IPS-NIHi7 (cell line): ENCODE measurements at regions not wholly inside any gene's neighbourhood (a gene's known extent, or its start where the extent isn't known, plus 50 kb on each side); places are given as distances from the start of the nearest gene placed in this dataset.
"Not testable (repeated sequence)": the region's sequence is repeated elsewhere in the genome, so short reads cannot be mapped to it uniquely, and the experiment has no call there.

ENCODE experiments used
- DNase-seq: peaks from one replicate; pipeline ENCODE4 v3.0.0; 2012; ENCODE audit warnings: mixed read lengths; ENCODE audit errors: extremely low spot score

DNA sequence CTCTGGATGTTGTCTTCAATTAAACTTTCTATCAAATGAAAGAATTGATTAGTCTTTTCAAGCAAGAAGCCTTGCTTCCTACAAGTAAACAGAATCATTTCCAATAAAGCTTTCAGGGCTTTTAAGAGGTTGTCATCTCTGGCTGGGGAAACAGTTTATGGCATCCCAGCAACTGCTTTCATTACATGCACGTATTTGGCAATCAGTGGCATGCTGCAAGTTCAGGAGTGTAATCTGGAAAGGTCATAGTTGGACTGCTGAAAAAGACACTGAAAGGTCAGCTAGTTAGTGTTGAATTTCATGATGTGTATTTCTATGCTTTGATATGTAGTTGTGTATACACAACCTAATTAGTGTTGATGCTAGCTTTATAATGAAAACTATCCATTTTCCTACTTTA, 332.9 kb downstream of the DSC3 start:
- DNase-seq: no peak

DNA sequence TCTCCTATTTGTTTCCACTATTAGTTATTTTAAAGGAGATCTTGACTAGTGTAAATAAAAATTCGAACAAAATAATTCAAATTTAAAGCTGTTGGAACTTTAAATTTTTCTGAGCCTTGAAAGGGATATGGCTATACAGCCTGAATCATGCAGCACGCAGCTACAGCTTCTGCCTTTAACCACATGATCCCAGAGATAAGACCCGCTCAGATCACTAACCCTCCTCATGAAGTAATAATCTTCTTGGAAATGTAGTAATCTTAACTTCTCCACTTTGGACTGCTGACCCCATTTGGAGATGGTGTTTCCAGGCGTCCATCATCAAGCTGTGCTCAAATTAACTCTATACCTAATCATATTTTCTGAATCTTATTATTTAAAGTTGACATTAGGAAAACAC, 336.6 kb downstream of the DSC3 start:
- no peak for DNase-seq

DNA sequence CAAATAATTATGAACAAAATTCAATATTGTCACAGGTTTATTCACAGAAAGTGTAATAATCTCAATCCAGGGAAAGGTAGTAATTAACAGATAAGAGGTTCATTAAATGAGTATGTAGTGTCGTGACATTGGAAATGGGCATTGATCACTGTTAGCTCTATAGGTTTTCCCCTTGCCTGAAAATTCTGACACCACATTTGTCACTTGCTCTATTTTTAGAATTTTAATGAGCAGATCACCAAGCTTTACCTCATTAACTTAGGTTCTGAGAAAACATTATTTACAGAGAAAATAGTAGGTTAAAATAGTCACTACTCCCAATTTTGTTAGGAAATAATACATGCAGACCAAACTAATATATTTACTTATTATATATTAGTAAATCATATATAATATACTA, 344.0 kb downstream of the DSC3 start:
- no peak for DNase-seq

DNA sequence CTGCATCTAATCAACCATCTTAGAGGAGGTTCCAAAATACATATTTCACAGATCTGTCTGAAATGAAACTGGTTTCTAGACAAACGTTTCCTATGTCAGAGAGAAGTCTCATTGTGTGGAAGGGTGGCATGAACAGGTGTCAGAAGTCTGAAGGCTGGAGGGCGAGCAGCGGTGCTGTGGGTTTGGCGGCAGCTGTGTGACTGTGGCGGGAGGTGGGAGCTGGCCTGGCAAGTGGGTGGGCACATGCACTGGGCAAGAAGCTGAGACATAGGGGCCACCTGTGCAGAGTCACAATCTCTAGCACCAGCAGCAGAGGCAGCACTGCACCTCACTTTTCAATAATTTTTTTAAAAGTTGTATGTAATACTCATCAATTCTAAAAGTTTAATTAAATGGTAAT, 346.3 kb downstream of the DSC3 start:
- no peak for DNase-seq

DNA sequence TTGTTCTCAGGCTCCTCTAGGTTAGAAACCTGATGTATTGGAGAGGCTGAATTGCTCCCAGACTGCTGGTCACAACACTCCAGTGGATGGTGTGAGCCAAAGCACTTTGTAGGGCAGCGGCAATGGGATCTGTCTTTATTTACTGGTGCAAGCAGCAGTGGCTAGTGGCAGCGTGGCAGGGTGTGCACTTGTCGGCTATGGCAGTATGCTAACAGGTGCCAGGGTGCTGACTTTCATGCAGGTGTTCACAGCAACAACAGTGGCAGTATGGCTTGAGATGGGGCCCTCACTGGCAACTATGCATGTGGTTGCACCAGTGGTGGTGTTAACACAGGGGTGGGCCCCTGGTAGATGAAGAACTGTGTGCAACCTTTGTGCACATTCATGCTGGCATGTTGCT, 347.8 kb downstream of the DSC3 start:
- no peak for DNase-seq

DNA sequence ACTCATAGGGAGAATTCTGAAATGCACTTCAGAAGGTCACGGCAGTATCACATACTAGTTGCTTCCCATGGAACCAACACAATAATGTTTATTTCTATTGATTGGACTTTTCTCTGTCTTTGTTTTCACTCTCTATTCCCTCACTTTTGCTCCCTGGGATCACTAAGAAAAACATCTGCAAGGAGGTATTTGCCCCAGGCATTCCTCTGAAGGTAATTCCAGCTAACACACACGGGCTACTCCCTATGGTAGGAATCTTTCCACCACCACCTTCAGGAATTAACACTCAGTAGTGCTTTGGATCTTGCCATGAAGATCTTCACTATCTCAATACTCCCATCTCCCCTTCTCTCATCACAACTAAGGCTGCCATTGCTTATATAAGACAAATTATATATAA, 353.3 kb downstream of the DSC3 start:
- DNase-seq: no peak

DNA sequence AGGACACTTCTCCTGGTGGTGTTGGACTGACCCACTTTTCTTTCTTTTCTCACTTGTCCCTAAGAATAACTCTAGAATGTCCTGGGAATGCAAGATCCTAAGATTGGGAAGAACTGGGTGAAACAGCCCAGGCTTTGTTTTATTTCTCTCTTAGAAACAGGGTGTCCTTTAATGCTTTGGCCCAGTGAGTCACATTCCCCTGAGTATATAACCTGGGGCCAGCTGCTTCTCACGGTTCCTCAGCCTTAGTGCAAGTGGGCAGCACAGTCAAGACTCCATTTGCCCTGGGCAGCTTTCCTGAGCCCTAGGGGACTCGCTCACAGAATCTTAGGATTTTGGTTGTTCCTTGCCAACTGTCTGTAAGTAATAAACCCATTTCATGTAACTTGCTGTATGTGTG, 355.0 kb downstream of the DSC3 start:
- no peak for DNase-seq

DNA sequence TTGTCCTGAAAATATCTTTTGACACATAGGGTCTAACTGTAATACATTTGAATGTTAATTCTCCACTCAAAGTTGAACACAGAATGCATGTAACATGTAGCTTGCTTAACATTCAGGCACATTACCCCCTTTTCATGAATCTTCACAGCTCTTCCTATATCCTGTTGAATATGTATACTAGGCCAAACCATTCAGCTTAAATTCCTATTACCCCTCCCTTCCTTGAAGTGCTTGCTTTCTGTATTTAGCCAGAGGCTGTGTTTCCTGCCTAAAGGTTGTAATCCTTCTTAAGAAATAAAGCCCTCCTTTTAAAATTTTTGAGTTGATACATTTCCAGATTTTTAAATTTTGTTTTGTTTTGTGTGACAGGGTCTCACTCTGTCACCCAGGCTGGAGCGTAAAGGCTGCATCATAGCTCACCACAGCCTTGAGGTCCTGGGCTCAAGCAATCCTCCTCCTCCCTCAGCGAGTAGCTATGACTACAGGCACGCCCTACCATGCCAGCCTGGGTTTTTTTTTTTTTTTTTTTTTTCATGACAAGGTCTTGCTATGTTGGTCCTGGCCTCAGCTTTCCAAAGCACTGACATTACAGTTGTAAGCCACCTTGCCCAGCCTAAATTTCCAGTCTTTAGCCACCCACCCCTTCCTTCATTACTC, 357.6 kb downstream of the DSC3 start:
- DNase-seq: no peak

DNA sequence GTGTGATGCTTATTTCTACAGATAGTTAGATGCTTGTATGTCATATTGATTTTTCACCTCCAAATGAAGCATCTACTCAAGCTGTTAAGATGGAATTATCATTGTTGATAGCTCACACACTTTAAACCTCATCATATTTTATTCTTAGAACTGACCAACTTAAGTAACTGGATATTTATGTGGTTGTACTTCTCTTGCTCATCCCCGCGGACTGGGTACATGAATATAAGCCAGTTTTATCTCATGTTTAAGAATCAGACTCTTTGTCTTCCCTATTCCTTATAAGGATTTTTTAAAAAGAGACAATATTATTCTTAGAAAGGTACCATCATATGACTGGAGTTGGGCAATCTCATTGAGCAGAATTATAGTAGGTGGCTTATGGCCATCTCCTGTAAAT, 358.7 kb downstream of the DSC3 start:
- DNase-seq: no peak

DNA sequence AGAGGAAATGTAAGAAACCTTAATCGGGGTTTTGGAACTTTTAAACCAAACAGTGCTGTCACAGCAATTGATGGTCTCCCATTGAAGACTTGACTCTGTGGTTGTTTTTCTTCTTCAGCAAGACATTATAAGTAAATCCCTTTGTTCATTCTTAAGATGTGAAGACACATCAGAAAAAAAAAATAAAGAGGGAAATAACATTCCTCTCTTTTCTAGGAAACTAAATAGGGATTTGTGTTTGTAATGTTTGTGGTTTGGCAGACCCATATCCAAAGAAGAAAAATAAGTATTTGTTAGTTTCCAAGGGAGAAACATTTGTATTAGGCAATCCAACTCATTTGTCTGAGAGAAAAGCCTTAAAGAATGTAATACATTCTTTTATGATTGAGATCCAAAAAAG, 359.9 kb downstream of the DSC3 start:
- DNase-seq: no peak

DNA sequence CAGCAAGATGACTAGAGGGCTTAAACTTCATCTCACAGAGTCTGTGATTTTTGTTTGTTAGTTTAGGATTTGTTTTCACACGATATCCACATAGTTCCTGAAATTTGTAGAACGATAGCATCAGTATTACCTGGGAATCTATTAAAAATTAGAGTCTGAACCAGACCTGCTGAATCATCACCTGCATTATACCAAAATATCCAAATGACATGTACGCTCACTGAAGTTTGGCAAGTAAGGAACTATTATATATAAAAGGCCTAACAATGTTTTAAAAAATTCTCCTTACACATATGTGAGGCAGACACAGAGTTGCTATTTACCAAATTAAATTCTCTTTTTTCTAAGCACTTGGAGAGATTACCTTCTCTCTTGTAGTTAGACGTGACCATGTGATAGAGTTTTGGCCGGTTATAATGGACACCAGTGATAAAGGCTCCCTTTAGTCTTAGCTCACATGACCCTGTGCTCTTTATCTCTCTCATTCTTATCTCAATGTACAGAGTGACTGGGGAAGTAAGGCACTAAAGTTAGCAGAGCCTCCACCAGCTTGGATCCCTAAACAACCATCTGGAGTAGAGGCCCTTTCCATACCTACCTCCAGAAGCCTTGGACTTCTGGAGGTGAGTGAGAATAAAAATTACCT, 363.1 kb downstream of the DSC3 start:
- no peak for DNase-seq

DNA sequence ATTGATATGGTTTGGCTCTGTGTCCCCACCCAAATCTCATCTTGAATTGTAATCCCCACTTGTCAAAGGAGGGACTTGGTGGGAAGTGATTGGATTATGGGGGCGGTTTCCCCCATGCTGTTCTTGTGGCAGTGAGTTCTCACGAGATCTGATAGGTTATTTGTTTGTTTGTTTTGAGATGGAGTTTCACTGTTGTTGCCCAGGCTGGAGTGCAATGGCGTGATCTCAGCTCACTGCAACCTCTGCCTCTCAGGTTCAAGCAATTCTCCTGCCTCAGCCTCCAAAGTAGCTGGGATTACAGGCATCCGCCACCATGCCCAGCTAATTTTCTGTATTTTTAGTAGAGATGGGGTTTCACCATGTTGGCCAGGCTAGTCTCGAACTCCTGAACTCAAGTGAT, 364.7 kb downstream of the DSC3 start:
- DNase-seq: not testable (repeated sequence)

DNA sequence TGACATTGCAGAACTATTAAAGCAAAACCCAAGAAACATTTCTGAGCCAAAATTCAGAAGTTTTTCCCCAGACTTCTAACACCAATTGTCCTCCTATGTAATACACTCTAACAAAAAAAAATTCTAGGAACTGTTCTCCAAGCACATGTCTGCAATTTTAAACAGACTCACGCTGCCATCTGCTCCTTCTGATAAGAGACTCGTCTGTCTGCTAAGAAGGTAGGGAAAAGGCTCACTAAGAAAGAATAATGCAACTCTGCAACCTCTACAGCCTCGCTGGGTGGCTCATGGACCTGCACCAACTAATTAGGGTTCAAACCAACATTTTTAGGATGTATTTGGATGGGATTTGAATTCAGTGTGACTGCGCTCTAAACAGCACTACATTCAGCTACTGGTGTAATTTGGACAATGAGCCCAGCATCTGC, 366.5 kb downstream of the DSC3 start:
- no peak for DNase-seq

DNA sequence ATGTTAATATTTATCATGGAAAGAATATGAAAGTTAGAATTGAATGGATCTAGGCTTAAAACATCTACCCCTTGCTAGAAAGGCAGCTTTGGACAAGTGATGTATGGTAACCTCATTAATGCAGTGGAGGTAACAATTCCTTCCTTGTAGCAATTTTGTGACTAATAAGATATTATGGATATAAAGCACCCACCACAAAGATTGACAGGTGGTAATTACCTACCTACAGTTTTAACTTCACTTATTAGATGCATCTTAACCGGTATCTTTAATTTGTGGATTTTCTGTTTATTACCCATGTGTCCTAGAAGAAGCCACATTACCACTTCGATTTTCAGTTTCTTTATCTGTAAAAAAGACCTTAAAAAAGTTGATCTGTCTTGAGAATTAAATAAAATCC, 367.0 kb downstream of the DSC3 start:
- DNase-seq: no peak

DNA sequence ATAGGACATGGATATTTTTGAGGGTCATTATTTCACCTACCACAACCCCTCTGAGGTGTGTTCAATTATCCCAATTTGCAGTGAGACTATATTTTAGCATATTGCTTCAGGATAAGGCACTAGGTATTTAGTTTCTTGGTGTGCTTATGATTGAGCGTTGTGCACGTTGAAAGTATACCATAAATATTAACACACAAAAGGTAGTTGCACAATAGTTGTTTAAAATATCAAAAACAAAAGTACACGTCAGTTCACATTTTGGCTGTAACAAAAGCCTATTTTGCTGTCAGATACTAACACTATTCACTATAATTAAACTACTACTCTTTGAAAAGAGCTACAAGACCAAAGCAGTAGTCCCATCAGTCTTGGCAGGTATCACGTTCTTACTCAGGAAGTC, 367.5 kb downstream of the DSC3 start:
- DNase-seq: no peak

DNA sequence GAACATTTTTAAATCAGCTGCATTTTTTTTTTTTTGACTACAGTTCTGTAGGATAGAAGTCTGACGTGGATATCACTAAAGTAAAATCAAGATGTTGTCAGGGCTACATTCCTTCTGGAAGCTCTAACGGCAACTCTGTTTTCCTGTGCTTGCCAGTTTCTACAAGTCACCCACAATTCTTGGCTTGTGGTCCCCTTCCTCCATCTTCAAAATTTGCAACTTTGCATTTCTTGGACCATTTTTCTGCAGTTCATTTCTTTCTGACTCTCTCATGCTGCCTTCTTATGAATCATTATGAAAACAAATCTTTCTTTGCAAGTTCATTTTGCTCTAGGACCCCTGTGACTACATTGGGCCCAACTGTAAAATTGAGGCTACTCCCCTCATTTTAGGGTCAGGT, 367.9 kb downstream of the DSC3 start:
- DNase-seq: no peak

DNA sequence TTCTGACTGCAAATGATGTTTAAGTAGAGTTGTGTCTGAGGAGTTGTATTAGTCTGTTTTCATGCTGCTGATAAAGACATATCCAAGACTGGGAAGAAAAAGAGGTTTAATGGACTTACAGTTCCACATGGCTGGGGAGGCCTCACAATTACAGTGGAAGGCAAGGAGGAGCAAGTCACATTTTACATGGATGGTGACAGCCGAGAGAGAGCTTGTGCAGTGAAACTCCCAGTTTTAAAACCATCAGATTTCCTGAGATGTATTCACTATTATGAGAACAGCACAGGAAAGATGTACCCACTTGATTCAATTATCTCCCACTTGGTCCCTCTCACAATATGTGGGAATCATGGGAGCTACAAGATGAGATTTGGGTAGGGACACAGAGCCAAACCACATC, 370.1 kb downstream of the DSC3 start:
- DNase-seq: not testable (repeated sequence)

DNA sequence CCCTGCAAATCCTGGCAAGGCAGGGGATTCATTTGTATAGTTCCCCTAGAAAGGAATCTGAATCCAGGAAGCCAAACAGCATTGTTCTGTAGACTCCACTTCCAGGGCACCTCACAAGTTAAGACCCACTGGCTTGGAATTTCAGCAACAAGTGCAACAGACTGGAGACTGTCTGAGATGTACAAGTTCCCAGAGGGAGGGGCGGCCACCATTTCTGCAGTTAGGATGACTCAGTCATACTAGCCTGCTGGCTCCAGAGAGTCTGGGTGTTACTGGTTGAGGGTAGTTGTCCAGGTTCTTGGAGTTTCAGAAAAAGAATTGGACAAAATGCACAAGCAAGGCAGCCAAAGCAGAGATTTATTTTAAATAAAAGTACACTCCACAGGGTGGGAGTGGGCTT, 384.2 kb downstream of the DSC3 start:
- DNase-seq: no peak

DNA sequence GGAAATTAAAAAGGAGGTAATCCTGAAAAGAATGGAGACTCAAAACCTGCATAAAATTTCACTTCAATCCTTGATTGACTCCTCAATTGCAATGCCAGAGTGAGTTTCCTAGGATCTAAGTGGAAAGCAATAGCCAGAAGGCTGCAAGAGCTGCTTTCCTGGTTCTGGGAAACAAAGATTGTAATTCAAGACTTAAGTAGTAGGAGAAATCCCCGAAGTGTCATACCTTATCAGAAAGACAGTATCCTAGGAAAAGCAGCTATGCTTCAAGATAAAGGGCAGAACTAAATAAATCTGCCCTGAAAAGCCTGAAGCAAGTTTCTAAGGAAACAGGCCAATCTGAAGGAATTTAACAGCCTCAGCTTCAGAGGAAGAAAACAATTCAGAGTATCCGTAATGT, 390.2 kb downstream of the DSC3 start:
- DNase-seq: no peak

DNA sequence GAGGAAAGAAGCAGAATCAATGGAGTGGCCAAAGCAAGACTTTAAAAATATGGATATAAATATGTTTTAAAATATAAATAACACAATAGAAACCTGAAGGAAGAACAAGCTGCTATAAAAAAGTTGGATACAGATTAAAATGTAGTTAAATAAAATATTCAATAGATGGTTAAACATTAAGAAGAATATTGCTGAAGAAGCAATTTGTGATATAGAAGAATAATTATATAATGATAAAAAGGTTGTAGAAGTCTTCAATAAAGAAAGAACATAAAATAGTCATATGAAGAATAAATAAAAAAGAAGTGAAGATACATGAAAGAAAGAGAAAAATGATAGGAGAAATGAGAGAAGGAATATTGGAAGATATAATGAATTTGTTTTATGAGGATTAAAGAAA, 392.0 kb downstream of the DSC3 start:
- DNase-seq: no peak

DNA sequence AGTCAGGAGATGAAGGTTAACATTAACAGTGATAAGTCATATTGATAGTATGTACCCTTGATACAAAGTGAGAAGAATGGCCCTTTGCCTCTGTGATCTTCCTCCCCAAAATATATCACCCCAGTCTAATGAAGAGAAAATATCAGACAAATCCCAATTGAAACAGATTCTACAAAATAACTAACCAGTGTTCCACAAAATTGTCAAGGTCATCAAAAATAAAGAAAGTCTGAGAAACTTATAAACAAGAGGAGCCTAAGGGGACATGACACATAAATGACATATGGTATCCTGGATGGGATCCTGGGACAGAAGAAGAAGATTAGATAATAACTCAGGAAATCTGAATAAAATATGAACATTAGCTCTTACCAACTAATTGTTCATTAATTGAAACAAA, 398.4 kb downstream of the DSC3 start:
- no peak for DNase-seq

DNA sequence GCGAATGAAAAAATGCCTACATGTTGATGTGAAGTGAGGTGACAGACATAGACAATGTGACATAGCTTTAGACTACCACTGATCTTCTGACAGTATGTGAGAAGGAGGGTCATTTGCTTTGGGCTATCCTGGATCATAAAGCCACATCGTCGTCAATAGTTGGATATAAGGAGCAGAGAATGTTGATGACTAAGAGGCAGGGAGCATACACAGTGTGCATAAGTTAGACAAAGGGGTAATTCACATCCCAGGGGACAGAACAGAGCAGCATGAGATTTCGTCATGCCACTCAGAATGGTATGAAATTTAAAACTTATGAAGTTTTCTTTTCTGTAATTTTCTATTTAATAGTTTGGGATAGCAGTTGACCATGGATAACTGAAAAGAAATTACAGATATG, 403.2 kb downstream of the DSC3 start:
- no peak for DNase-seq

DNA sequence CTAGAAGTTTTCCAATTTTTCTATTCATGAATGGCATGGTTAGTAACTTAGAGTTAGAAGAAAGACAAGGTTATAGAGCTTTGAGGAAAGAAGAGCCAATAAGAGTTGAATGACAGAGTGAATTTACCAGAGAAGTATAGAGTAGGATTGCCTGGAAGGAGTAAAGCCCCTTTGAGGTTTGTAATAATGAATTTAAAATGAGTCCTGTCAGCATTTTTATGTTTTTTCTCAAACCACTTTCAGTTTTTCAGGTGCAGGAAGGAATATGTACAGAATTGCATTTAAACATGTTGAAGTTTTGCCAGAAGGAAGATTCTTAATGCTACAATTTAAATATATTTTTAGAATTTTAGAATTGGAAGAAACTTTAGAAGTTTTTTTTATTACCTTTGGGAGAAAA, 408.3 kb downstream of the DSC3 start:
- DNase-seq: no peak

DNA sequence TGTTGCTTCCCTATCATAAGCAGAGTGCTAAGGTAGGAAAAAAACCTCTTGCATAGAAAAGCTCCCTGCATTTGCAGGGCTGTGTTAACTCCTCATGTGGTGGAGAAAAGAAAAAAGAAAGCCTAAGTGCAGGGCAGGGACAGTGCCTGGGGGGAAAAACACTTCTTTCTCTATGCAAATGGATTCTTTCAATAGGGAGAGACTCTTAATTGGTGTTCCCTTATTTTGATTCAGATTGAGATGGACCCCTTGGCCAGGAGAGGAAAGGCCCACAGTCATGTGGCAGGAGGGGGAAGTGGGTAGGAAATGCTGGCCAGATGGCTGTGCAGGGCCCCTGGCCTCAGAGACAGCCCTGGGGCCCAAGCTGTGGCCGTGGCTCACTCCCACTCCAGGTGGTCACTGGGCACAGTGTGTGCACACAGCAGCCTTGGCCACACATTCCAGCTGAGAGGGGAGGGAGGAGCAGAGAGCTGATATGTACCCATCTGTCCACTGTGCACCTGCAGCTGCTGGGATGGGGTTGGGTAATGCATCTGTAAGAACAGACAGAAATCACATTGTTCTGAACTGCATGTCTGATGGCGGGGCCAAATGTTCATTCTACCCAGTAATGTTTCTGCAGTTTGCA, 410.4 kb downstream of the DSC3 start:
- peak; percentile 27 for DNase-seq
